ENCODE measurements at regions not wholly inside any gene's neighbourhood (a gene's known extent, or its start where the extent isn't known, plus 50 kb on each side); places are given as distances from the start of the nearest gene placed in this dataset.

DNA sequence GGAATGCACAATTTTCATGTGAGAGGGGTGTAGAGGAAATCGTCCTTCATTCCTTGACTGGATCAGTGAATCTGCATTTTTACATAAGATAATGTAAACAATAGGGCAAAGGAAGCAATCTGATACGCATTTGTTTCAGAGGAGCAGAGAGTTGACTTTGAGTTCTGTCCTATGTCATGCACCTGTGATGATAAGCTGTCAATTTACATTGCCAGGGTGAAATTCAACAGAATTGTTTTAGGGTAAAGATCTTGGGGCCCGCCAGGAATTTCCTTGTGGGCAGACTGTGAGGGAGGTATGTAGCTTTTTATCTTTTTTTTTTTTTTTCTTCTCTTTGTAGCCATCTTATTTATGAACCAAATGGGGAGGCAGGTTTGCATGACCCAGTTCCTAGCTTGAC lies 58.3 kb upstream of the LARP1 start:
- no peaks in the 10 kb centered on the region for H3K36me3 ChIP-seq
- TF ChIP-seq, protein P1, sequence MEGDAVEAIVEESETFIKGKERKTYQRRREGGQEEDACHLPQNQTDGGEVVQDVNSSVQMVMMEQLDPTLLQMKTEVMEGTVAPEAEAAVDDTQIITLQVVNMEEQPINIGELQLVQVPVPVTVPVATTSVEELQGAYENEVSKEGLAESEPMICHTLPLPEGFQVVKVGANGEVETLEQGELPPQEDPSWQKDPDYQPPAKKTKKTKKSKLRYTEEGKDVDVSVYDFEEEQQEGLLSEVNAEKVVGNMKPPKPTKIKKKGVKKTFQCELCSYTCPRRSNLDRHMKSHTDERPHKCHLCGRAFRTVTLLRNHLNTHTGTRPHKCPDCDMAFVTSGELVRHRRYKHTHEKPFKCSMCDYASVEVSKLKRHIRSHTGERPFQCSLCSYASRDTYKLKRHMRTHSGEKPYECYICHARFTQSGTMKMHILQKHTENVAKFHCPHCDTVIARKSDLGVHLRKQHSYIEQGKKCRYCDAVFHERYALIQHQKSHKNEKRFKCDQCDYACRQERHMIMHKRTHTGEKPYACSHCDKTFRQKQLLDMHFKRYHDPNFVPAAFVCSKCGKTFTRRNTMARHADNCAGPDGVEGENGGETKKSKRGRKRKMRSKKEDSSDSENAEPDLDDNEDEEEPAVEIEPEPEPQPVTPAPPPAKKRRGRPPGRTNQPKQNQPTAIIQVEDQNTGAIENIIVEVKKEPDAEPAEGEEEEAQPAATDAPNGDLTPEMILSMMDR (IDR thresholded peaks at IDR 0.05): no peak
- no peaks in the 10 kb centered on the region for H3K9me3 ChIP-seq
- H3K27me3 ChIP-seq: no peaks in the 10 kb centered on the region
- no peaks in the 10 kb centered on the region for H3K4me1 ChIP-seq (ENCODE audit: control insufficient read depth in 1 of 2, insufficient read depth in 1 of 2, low read depth in 1 of 2, low read length in 1 of 2)
- H3K27ac ChIP-seq: no peak overlapping the region
- H3K4me3 ChIP-seq (ENCODE audit: low read depth in 1 of 2, low read length in 1 of 2): no peak overlapping the region

DNA sequence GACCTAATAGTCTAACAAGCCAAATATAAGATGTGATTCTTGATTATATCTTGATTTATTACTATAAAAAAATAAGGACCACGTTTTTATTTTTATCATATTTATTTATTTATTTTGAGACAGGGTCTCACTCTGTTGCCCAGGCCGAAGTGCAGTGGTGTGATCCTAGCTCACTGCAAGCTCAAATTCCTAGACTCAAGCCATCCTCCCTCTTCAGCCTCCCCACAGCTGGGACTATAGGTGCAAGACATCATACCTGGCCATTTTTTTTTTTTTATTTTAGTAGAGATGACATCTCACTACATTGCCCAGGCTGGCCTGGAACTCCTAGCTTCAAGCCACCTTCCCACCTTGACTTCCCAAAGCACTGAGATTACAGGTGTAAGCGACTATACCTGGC lies 61.0 kb upstream of the LARP1 start:
- Histone ChIP-seq H3K27me3 (peaks cover 12% of the 10 kb centered on the region), H3K36me3 (no peaks in the 10 kb centered on the region), H3K27ac (no peak overlapping the region), H3K9me3 (no peaks in the 10 kb centered on the region), H3K4me3 (ENCODE audit: low read depth in 1 of 2, low read length in 1 of 2) (no peak overlapping the region), H3K4me1 (ENCODE audit: control insufficient read depth in 1 of 2, insufficient read depth in 1 of 2, low read depth in 1 of 2, low read length in 1 of 2) (no peaks in the 10 kb centered on the region)
- TF ChIP-seq, protein P1 (IDR thresholded peaks at IDR 0.05): no peak

DNA sequence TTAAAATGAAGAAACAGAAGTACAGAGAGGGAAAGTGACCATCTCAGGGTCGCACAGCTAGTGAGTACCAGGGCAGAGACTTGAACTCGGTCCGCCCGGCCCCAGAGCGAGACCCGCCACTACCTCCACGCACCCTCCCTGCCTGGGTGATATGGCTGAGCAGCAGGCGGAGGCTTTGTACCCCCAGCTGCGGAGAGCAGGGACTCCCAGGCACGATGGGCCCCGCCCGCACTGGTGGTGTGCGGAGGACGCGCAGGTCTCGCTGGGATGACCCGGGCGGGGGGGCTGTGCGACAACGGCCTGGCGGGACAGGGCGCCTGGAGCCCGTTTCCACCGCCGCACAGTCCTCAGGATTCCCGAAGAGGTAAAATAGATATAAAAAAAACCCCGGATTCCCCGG lies 64.7 kb upstream of the LARP1 start:
- Histone ChIP-seq H3K4me3 (ENCODE audit: low read depth in 1 of 2, low read length in 1 of 2) (no peak overlapping the region), H3K27ac (no peak overlapping the region), H3K4me1 (ENCODE audit: control insufficient read depth in 1 of 2, insufficient read depth in 1 of 2, low read depth in 1 of 2, low read length in 1 of 2) (no peaks in the 10 kb centered on the region), H3K27me3 (peaks cover 12% of the 10 kb centered on the region), H3K9me3 (no peaks in the 10 kb centered on the region), H3K36me3 (no peaks in the 10 kb centered on the region)
- TF ChIP-seq, protein P1 (IDR thresholded peaks at IDR 0.05): no peak

DNA sequence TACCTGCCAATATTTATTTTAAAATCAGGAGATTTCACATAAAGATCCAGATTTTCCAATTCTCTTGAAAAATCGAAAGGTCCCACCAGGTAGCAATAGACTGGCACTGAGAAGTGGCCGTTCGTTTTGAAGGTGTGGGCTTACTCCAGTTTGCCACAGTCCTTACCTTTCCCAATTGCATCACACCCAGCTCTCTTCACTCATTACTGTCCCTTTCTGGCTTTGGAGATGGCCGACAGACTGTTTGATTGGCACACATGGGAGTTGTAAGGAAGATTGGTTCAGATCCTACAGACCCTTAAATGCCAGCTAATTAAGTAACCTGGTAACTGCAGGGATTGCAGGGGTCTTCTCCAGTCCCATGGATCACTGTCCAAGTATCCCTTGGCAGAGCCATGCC lies 68.7 kb upstream of the LARP1 start:
- Histone ChIP-seq H3K36me3 (no peaks in the 10 kb centered on the region), H3K27me3 (peaks cover 36% of the 10 kb centered on the region), H3K27ac (no peak overlapping the region), H3K9me3 (no peaks in the 10 kb centered on the region), H3K4me1 (ENCODE audit: control insufficient read depth in 1 of 2, insufficient read depth in 1 of 2, low read depth in 1 of 2, low read length in 1 of 2) (peaks cover 7 to 11% of the 10 kb centered on the region in 2 experiments), H3K4me3 (ENCODE audit: low read depth in 1 of 2, low read length in 1 of 2) (no peak overlapping the region)
- TF ChIP-seq, protein P1 (IDR thresholded peaks at IDR 0.05): no peak

DNA sequence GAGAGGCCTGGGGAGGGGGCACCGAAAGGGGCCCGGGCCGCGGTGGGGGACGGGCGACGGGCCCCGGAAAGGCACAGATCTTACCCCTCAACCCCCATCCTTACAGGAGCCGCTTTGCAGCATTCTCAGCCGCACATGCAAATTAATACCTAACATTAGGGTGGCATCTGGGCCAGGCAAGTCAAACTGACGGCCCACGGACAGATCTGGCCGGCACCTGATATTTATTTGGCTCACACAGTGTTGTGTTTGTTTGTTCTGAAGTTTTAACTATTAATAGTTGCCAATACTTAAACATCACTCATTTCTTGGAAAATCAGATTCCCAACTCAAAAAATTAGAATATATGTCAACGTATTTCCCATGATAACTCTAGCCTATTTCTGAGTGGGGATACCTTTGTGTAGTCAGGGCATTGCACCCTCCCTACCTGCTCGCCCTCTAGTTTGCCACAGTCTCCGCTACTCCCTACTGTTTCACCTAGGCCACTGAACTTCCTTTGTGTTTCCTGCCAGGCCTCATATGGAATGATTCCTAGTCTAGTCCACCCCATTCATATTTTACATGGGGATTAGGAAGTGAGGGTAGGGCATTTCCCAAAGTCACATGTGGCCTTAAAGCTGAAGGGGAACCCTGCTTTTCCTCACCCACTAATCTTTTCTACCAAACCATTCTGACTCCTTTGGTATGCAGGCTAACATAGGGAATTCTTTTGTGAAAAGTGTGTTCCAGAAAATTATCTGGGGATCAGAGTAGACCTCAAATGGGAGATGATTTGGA lies 71.9 kb upstream of the LARP1 start:
- Histone ChIP-seq H3K9me3 (no peaks in the 10 kb centered on the region), H3K27ac (peak overlapping the region; percentile 52), H3K4me3 (ENCODE audit: low read depth in 1 of 2, low read length in 1 of 2) (peak overlapping the region; percentile 66 to 68), H3K4me1 (ENCODE audit: control insufficient read depth in 1 of 2, insufficient read depth in 1 of 2, low read depth in 1 of 2, low read length in 1 of 2) (peaks cover 7 to 11% of the 10 kb centered on the region in 2 experiments), H3K27me3 (peaks cover 29% of the 10 kb centered on the region), H3K36me3 (no peaks in the 10 kb centered on the region)
- TF ChIP-seq, protein P1 (IDR thresholded peaks at IDR 0.05): no peak
